ENCODE measurements at regions not wholly inside any gene's neighbourhood (a gene's known extent, or its start where the extent isn't known, plus 50 kb on each side); places are given as distances from the start of the nearest gene placed in this dataset.

DNA sequence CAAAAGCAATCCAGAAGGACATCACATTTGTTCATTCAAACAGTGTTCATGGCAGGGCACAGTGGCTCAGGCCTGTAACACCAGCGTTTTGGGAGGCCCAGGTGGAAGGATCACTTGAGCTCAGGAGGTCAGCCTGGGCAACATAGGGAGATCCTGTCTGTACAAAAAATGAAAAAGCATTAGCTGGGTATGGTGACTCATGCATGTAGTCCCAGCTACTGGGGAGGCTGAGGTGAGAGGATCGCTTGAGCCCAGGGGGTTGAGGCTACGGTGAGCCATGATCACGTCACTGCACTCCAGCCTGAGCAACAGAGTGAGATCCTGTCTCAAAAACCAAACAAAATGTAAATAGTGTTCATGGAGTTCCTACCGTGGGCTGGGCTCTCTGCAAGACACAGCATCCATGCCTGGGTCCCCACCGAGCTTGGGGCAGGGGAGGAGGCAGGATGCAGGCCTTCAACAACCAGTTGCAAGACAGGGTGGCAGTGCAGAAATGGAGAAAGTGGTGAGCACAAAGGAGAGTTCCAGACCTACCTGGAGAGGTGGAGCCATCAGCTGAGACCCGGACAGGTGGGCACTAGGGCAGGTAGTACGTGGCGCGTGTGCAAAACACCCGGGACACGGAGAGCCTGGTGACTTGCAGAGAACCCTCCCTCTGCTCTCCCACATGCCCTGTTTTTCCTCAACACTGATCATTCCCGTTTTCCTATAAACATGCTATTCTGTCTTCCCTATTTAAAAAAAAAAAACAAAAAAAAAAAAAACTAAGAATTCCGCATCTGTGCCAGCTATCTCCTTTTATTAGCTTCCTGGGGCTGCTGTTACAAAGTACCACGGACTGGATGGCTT is 138.9 kb downstream of the TOMM20 start:
- Histone ChIP-seq H3K27ac (no peak overlapping the region), H3K27me3 (no peaks in the 10 kb centered on the region), H3K4me3 (no peak overlapping the region), H3K9me3 (no peaks in the 10 kb centered on the region), H3K36me3 (no peaks in the 10 kb centered on the region), H3K4me1 (peaks cover 23 to 37% of the 10 kb centered on the region in 2 donors)
- no peak for DNase-seq
- ATAC-seq = no peak
- TF ChIP-seq, protein P1, sequence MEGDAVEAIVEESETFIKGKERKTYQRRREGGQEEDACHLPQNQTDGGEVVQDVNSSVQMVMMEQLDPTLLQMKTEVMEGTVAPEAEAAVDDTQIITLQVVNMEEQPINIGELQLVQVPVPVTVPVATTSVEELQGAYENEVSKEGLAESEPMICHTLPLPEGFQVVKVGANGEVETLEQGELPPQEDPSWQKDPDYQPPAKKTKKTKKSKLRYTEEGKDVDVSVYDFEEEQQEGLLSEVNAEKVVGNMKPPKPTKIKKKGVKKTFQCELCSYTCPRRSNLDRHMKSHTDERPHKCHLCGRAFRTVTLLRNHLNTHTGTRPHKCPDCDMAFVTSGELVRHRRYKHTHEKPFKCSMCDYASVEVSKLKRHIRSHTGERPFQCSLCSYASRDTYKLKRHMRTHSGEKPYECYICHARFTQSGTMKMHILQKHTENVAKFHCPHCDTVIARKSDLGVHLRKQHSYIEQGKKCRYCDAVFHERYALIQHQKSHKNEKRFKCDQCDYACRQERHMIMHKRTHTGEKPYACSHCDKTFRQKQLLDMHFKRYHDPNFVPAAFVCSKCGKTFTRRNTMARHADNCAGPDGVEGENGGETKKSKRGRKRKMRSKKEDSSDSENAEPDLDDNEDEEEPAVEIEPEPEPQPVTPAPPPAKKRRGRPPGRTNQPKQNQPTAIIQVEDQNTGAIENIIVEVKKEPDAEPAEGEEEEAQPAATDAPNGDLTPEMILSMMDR (IDR thresholded peaks at IDR 0.05) = no peak
- intact Hi-C loops (cut with DNase I) = loop anchor here in 1 of 2 donors (10.0 kb wide), 1 partner anchor 385 kb away; no protein-coding TSS in a partner anchor

DNA sequence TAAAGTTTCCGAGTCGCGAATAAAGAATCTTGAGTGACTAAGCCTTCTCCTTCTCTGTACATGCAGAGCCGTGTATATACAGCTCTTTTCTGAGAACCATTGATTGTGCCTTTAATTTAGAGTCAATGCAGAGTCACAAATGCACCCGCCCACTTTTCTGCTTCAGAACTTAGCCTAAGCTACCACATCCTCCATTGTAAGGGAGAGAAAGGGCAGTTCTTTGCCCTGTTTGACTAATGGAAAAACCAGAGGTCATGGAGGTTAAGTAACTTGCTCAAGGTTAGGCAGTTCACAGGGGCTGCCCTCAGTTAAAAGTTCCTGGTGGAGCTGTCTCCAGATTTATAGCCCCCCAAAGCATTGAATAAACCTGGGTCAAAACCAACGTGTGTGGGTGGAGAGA is 139.6 kb downstream of the TOMM20 start:
- Histone ChIP-seq H3K27ac (no peak overlapping the region), H3K4me1 (peaks cover 27 to 40% of the 10 kb centered on the region in 2 donors), H3K36me3 (no peaks in the 10 kb centered on the region), H3K4me3 (no peak overlapping the region), H3K9me3 (no peaks in the 10 kb centered on the region), H3K27me3 (no peaks in the 10 kb centered on the region)
- no peak for ATAC-seq
- TF ChIP-seq, protein P1 (IDR thresholded peaks at IDR 0.05) = no peak
- DNase-seq = no peak
- intact Hi-C loops (cut with DNase I) = loop anchor here in 1 of 2 donors (10.0 kb wide), 1 partner anchor 384 kb away; no protein-coding TSS in a partner anchor

DNA sequence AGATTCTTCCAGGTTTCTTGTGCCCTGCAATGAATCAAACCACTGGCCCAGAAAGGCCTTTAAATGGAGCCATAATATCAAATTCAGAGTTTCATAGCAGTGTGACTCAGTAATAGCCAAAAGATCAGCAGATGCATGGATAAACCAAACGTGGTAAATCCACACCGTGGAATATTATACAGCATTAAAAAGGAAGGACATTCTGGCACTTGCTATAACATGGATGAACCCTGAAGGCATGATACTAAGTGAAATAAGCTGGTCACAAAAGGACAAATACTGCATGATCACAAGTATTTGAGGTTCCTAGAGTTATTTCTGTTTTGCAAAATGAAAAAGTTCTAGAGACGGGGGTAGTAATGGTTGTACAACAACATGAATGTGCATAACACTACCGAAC is 140.1 kb downstream of the TOMM20 start:
- DNase-seq (no peak), ATAC-seq (no peak)
- Histone ChIP-seq H3K4me3 (no peak overlapping the region), H3K36me3 (no peaks in the 10 kb centered on the region), H3K9me3 (no peaks in the 10 kb centered on the region), H3K27ac (no peak overlapping the region), H3K27me3 (no peaks in the 10 kb centered on the region), H3K4me1 (peaks cover 31 to 45% of the 10 kb centered on the region in 2 donors)
- TF ChIP-seq, protein P1 (IDR thresholded peaks at IDR 0.05) = no peak
- intact Hi-C loops (cut with DNase I) = loop anchor here in 1 of 2 donors (10.0 kb wide), 1 partner anchor 384 kb away; no protein-coding TSS in a partner anchor

DNA sequence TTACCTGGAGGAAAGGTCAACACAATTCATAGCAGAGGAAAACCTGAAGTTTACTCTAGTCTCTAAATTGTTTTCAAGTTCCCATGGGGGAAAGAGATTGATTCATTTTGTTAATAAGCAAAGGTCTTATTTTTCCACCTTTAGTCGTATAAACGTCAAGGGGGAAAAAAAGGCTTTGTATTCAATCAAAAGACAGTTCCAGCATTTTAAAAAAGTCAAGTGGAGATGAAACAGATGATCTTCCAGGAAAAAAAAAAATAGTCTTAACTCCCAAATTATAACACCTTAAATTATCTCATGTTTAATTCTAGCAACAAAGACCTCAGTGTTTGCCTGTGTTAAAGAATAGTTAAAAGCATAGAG is 140.5 kb downstream of the TOMM20 start:
- TF ChIP-seq, protein P1 (IDR thresholded peaks at IDR 0.05) = no peak
- peaks cover 31 to 49% of the 10 kb centered on the region in 2 donors for H3K4me1 ChIP-seq
- intact Hi-C loops (cut with DNase I) = loop anchor here in 1 of 2 donors (10.0 kb wide), 1 partner anchor 383 kb away; no protein-coding TSS in a partner anchor
- H3K27me3 ChIP-seq = no peaks in the 10 kb centered on the region
- ATAC-seq (no peak), DNase-seq (no peak)
- peak overlapping the region; percentile 73 to 85 for H3K27ac ChIP-seq
- no peaks in the 10 kb centered on the region for H3K9me3 ChIP-seq
- no peak overlapping the region for H3K4me3 ChIP-seq
- H3K36me3 ChIP-seq = no peaks in the 10 kb centered on the region

DNA sequence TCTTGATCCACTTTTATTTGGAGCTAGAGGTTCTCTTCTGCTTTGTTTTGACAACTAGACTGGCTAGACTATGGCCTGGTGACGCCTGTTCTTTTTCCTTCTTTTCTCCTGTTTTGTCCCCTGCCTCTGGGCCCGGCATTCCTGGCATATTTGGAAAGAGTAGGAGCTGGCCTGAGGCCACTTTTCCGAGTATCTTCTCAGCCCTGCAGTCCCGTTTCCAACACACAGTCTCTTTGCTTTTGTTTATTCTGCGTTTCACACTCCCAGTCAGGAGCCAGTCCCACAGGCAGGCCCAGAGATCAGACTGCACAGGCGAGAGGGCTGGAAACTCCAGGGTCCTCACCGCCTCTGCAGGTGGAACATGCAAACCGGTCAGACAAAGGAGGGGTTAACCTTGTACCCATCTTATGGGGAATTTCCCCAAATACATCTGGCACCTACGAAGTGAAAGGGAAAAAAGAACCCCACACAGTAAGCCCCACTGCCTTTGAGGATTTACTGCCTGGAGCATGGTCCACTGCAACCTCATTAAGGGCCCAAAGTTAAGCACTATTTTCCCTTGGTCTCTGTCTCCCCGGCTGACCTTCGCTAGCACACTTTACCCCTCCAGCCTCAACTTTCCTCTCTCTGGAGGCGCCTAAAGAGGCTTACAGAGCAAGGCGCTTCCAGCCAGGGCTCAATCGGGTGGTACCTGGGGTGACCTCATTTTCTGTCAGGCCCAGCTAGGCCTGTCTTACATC is 141.1 kb downstream of the TOMM20 start:
- H3K4me1 ChIP-seq = peaks cover 31 to 53% of the 10 kb centered on the region in 2 donors
- no peaks in the 10 kb centered on the region for H3K36me3 ChIP-seq
- no peak overlapping the region for H3K4me3 ChIP-seq
- H3K27ac ChIP-seq = peak overlapping the region; percentile 73 to 85
- TF ChIP-seq, protein P1 (IDR thresholded peaks at IDR 0.05) = no peak
- H3K9me3 ChIP-seq = no peaks in the 10 kb centered on the region
- DNase-seq (peak in 3 of 4 donors; percentile 67 to 82 (median 78)), ATAC-seq (peak; percentile 89)
- H3K27me3 ChIP-seq = no peaks in the 10 kb centered on the region
- intact Hi-C loops (cut with DNase I) = loop anchor here in 1 of 2 donors (10.0 kb wide), 1 partner anchor 383 kb away; no protein-coding TSS in a partner anchor
